H1 (cell line): ENCODE measurements at regions not wholly inside any gene's neighbourhood (a gene's known extent, or its start where the extent isn't known, plus 50 kb on each side); places are given as distances from the start of the nearest gene placed in this dataset.

Source experiments
- SUZ12 ChIP-seq: fragments of 200-600 bp; sonication (generic); IDR thresholded peaks from 2 replicates; pipeline ENCODE4 v1.6.1; 2012; ENCODE audit warnings: mild to moderate bottlenecking, inconsistent platforms, low read length, moderate library complexity, mixed read lengths

DNA sequence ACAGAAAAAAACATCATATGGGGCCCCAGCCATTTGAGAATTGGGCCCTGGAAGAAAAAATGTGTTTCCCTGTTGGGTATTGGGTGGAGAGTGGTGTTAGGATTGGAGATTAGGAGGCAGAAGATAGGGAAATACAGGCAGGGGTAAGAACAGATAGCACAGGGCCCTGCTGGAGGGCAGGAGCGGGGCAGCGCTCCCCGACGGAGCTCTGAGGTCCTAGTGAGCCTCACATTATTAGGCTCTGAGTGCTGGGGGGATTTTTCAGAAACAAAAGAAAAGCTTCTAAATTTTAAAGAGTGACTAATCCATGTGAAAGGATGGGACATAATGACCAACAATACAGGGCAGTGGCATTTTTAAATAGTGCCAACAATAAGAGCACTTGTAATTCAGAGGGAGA lies 241.2 kb downstream of the SOX2 start (continued):
- TF ChIP-seq SUZ12, result no peak
